ENCODE measurements at regions not wholly inside any gene's neighbourhood (a gene's known extent, or its start where the extent isn't known, plus 50 kb on each side); places are given as distances from the start of the nearest gene placed in this dataset.

DNA sequence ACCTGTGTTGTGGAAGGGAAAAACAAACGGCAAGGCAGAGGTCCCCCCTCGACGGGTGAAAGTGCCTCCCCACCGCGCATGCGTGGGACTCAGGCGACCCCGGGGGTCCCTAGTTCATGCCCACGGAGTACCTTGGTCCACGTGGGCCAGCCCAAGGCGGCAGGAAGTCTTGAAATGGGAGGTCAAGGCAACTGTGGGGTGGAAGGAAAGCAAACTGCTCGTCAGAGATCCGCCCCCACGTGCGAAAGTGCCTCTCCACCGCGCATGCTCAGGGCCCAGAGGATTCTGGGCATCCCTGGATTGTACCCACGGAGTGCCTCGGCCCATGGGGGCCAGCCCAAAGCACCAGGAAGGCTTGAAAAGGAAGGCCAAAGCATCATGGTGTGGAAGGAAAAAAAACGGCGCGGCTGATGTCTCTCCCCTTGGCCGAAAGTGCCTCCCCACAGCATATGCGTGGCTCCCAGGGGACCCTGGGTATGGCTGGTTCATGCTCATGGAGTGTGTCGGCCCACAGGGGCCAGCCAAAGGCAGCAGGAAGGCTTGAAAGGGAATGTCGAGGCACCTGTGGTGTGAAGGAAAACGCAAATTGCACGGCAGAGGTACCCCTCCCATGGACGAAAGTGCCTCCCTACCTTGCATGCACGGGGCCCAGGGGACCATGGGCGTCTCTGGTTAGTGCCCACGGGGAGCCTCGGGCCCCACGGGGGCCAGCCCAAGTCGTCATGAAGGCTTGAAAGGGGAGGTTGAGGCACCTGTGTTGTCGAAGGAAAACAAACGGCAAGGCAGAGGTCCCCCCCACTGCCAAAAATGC, 369.7 kb downstream of the ALG10 start:
- Histone ChIP-seq H3K27ac (no peak overlapping the region), H3K4me1 (no peaks in the 10 kb centered on the region), H3K36me3 (no peaks in the 10 kb centered on the region), H3K27me3 (peaks cover 0 to 16% of the 10 kb centered on the region in 2 donors), H3K4me3 (no peak overlapping the region), H3K9me3 (peaks cover 0 to 100% of the 10 kb centered on the region in 2 donors)
- TF ChIP-seq, protein P1, sequence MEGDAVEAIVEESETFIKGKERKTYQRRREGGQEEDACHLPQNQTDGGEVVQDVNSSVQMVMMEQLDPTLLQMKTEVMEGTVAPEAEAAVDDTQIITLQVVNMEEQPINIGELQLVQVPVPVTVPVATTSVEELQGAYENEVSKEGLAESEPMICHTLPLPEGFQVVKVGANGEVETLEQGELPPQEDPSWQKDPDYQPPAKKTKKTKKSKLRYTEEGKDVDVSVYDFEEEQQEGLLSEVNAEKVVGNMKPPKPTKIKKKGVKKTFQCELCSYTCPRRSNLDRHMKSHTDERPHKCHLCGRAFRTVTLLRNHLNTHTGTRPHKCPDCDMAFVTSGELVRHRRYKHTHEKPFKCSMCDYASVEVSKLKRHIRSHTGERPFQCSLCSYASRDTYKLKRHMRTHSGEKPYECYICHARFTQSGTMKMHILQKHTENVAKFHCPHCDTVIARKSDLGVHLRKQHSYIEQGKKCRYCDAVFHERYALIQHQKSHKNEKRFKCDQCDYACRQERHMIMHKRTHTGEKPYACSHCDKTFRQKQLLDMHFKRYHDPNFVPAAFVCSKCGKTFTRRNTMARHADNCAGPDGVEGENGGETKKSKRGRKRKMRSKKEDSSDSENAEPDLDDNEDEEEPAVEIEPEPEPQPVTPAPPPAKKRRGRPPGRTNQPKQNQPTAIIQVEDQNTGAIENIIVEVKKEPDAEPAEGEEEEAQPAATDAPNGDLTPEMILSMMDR (IDR thresholded peaks at IDR 0.05), result no peak
- intact Hi-C loops (cut with DNase I), result no loop called here
- ATAC-seq (no peak), DNase-seq (peak in 2 of 4 donors; percentile 0 to 48)

DNA sequence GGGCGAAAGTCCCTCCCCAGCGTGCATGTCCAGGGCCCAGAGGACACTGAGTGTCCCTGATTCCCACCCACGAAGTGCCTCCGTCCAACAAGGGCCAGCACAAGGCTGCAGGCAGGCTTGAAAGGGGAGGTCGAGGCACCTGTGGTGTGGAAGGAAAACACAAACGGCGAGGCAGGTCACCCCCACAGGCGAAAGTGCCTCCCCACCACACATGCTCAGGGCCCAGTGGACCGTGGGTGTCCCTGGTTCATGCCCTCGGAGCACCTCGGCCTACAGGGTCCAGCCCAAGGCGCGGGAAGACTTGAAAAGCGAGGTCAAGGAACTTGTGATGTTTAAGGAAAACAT, 370.4 kb downstream of the ALG10 start:
- TF ChIP-seq, protein P1 (IDR thresholded peaks at IDR 0.05), result no peak
- Histone ChIP-seq H3K9me3 (peaks cover 0 to 100% of the 10 kb centered on the region in 2 donors), H3K27ac (no peak overlapping the region), H3K36me3 (no peaks in the 10 kb centered on the region), H3K4me3 (no peak overlapping the region), H3K4me1 (no peaks in the 10 kb centered on the region), H3K27me3 (peaks cover 0 to 16% of the 10 kb centered on the region in 2 donors)
- no peak for DNase-seq
- no peak for ATAC-seq
- intact Hi-C loops (cut with DNase I), result no loop called here

DNA sequence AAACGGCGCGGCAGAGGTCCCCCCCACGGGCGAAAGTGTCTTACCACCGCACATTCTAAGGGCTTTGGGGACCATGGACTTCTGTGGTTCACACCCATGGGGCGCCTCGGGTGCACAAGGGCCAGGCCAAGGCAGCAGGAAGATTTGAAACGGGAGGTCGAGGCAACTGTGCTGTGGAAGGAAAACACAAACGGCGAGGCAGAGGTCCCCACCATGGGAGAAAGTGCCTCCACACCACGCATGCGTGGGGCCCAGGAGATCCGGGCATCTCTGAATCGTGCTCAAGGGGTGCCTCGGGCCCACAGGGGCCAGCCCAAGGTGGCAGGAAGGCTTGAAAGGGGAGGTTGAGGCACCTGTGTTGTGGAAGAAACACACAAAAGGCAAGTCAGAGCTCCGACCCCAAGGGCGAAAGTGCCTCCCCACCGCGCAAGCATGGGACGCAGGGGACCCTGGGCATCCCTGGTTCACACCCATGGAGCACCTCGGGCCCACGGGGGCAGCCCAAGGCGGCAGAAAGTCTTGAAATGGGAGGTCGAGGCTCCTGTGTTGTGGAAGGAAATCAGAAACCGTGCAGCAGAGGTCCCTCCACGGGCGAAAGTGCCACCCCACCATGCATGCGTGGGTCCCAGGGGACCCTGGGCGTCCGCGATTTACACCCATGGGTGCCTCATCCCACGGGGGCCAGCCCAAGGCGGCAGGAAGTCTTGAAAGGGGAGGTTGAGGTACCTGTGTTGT, 371.0 kb downstream of the ALG10 start:
- DNase-seq, result peak in 2 of 4 donors; percentile 15 to 71
- no peak for ATAC-seq
- Histone ChIP-seq H3K36me3 (no peaks in the 10 kb centered on the region), H3K9me3 (peaks cover 0 to 100% of the 10 kb centered on the region in 2 donors), H3K4me1 (no peaks in the 10 kb centered on the region), H3K4me3 (no peak overlapping the region), H3K27ac (no peak overlapping the region), H3K27me3 (peaks cover 0 to 16% of the 10 kb centered on the region in 2 donors)
- intact Hi-C loops (cut with DNase I), result no loop called here
- TF ChIP-seq, protein P1 (IDR thresholded peaks at IDR 0.05), result no peak

DNA sequence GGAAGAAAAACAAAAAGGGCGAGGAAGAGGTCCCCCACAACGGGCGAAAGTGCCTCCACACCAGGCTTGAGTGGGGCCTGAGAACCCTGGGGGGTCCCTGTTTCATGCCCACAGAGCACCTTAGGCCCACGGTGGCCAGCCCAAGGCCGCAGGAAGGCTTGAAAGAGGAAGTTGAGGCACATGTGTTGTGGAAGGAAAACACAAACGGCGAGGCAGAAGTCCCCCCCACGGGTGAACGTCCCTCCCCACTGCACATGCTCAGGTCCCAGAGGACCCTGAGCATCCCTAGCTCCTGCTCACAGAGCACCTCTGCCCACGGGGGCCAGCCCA, 371.5 kb downstream of the ALG10 start:
- TF ChIP-seq, protein P1 (IDR thresholded peaks at IDR 0.05), result no peak
- Histone ChIP-seq H3K9me3 (peaks cover 0 to 100% of the 10 kb centered on the region in 2 donors), H3K27ac (no peak overlapping the region), H3K4me1 (no peaks in the 10 kb centered on the region), H3K36me3 (no peaks in the 10 kb centered on the region), H3K4me3 (no peak overlapping the region), H3K27me3 (peaks cover 0 to 12% of the 10 kb centered on the region in 2 donors)
- intact Hi-C loops (cut with DNase I), result no loop called here
- peak in 1 of 4 donors; percentile 49 for DNase-seq
- no peak for ATAC-seq
